Hippocampal formation (tissue), 2 donors: ENCODE measurements at regions not wholly inside any gene's neighbourhood (a gene's known extent, or its start where the extent isn't known, plus 50 kb on each side); places are given as distances from the start of the nearest gene placed in this dataset.
A peak's percentile ranks its signal among the peaks of the same experiment; 100 is the strongest.

Source experiments
- DNase-seq, 2 donors: peaks; one replicate each; lab custom pipeline; 2025; lab: John Stamatoyannopoulos, UW

DNA sequence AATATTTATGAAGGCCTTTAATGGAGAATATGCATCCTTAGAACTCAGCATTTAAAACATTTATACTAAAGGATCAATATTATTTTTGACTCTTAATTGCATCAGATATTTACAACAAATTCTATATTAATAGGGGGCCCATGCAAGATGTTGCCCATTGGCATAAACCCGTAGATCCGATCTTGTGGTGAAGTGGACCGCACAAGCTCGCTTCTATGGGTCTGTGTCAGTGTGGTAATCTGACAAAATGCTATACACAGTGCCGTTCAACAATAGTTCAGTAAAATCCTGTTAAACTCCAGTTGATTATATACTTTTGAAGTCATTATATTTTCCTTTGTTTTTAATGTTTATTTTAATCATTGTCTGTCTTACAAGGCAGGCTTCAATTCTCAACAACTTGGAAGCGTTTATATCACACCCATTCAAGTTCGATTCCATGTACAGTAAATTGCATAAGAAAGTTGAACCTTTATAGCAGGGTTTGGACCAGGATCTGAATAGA lies 809.2 kb downstream of the USP25 start:
- DNase-seq, result no peak

DNA sequence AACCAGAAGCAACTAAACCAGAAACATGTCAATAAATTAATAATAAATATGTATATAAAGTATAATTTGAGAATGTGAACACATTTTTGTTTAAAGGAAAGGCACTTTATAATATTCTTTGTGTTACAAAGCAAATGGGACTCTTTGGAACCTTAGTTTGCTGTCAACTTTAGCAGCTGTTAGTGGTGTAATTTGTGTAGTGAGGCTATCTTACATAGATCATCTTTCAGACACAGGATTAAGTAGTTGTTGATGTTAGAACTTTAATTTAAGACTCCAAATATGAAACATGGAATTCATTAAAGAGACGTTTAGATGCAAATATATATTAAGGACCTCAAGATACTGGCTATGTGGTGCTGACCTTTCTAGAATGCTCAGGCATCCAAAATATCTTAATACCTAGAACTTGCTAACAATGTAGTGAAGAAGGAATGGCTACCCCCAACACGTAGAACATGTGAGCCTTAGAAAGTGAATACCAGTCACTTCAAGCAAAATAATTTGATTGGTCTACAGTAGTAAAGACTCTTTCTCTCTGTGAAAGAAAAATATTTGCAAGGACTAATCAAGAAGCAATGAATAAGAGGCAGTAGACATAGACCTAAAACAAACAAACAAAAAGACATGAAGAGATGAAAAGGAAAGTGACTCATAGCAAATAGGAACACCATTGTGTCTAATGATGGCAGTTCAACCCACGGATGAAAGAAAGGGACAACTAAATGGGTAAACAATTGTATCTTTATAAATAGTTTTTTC lies 811.4 kb downstream of the USP25 start:
- no peak for DNase-seq

DNA sequence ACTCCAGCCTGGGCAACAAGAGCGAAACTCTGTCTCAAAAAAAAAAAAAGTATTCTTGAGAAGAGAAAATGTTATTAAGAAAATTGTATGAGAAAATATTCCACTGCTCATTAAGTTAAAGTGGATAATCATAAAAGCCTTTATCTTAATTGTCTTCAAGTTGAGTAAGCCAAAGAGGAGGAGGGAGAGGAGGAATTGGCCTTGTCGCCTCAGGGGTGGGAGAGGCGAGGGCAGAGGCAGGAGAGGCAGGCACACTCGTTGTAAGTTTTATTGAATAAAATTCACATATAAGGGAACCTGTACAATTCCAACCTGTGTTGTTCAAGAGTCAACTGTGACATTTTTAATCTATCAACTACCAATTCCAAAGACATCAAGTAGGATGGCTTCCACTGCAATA lies 820.3 kb downstream of the USP25 start:
- no peak for DNase-seq

DNA sequence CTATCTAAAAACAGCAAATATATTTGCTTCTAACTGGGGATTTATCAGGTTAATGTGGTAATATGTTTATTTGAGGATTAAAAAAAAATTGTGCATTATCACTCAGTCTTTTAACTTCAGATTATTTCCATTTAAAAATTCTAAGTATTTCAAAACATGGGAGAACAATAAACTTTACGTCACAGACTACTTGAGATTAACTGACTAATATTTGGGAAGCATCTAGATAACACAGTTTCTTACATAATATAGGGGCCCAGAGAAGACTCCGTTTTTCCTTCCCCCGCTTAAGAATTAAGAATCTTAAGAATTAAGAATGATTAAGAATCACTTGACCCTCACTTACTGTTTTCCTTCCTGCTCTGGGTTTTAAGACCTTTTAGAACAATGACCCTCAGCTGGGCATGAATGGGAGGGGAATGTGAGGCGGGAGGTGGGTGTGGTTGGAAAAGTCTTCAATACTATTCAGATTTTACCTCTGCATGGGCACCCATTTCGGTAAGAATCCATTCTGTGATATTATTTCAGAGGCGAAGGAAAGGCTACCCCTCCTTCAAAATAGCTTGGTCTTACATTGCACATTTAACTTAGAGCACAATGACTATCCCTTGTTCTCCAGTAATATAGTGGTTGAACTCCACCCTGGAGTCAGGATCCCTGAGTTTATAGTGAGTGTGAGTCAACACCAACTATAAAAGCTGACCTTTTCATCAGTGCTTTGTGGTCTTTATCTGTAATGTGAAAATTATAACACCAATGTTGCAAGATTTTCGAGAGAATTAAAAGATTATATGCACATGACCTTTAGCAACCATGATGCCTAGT lies 821.3 kb downstream of the USP25 start:
- DNase-seq, result no peak

DNA sequence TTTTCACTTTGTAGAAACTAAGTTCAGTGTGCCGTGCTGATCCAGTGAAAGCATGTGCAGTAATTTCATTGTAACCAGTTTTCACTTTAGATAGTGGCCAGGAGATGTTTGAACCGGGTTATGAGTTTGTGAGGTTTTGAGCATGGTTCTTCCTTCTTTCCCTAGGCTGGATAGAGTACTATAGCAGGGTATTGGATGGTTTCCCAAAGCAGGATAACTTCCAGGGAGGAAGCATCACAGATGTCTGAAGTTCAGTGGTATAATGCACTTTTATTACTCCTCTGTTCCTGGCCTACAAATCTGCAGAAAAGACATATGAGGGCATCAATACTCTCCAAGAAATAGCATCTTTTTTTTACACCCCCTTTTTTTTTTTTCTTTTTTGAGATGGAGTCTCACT lies 823.1 kb downstream of the USP25 start:
- no peak for DNase-seq

DNA sequence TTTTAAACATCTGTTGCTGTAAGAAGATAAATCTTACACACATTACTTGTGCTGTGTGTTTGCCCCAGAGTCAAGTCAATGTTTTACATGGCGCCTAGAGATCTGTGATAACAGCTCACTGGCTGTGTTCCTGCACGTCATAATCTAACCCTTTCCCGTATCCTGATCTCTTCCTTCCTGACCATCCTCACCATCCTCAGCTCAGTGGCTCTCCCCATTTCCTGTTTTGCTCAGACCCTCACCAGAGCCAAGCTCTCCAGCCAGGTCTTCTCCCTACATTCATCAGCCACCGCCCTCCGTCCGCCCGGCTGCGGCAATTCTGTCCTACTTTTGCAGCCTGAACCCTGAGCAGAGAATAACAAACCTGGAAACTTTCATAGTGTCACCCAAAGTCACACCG lies 824.7 kb downstream of the USP25 start:
- no peak for DNase-seq

DNA sequence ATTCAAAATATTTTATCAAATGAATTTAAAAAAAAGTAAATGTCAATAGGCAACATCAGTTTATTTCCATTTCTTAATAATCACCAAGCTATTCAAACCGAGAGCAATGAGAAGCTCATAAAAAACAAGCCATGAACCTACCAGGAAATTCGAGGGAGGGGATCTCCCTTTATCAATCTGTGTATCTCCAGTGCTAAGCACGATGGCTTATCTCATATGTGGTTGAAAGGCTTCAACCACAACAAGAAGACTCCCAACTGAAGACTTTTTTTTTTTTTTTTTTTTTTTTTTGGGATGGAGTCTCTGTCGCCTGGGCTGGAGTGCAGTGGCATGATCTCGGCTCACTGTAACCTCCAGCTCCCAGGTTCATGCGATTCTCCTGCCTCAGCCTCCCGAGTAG lies 833.3 kb downstream of the USP25 start:
- no peak for DNase-seq

DNA sequence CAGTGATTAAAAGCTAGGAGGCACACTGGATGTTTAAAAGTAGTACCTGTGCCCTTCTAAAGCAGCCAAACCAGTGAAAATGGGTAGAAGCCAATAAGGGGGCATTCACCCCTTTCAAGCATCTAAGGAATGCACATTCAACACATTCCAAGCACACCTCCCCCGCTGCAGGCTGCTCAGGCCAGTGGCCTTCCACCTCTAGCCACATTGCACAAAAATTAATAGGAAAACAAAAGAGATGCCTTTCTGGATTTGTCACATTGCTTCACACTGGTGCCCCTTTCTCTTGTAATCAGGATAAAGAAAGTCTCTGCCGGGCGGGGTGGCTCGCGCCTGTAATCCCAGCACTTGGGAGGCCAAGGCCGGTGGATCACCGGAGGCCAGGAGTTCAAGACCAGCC lies 834.0 kb downstream of the USP25 start:
- DNase-seq, result no peak

DNA sequence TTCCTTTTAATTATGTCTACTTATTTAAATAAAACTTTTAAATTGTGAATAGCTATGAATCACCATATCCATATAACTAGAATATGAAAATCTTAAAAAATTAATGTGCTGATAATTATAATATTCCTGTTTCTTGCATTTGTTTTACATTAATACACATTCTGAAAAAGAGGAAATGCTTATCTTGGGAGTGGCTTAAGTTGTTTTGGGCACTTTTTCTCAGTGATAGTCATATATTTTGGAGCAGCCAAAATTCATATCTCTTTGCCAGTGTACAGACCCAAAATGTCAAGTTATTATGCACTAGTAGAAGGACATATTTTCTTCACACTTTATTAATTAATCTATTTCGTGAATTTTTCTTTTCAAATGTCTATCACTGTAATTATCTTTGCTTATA lies 838.5 kb downstream of the USP25 start:
- no peak for DNase-seq

DNA sequence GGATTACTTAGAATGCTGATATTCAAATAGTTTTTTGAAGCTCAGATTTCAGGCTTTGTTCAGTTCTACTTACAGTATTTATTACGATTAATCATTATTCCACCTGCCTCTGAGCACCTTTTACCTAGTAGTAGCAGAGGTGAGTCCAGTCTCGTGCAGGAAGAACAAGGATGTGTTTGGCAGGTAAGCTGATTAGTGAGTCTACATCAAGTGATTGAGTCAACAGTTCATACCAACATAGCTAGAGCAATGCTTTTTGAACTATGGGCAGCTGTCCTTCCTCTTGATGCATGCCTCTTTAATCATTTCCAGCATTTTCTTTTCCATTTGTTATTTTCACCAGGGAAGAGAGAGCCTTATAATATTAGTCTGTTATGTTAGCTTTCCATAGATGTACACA lies 838.9 kb downstream of the USP25 start:
- no peak for DNase-seq

DNA sequence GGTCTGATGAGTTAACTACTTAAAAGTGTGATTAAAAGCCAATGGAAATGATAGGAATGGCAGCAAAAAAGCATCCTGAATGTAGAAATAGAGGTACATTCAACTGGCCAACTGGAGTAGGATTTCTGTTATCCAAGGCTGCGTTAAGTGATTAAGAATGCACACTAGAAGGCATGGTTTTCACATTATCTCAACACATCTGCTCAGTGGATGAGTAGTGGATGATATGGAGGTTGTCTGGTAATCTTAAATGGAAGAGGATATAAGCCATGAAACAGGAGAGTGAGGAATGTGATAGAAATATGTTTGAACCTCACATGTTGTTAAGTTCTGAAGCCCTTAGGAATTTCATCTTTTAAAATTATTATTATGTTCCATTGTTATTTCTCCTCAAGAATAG lies 839.9 kb downstream of the USP25 start:
- DNase-seq, result no peak

DNA sequence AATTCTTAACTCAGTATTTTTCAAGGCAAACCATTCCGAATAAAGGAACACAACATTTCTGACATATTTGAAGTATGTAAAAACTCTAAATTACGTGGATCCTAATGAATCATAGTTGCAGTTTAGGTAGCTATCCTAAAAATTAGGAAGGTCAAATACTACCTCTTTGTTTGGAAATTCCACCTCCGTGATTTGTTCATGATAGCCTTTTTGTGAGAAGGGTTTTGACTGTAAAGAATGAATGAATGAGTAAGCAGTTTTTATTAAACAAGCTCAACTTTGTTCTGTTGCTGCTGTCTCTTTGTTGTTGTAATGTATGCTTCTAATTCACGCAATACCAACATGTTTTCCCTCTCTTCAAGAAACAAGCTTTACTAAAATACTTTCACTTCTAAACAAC lies 840.4 kb downstream of the USP25 start:
- no peak for DNase-seq

DNA sequence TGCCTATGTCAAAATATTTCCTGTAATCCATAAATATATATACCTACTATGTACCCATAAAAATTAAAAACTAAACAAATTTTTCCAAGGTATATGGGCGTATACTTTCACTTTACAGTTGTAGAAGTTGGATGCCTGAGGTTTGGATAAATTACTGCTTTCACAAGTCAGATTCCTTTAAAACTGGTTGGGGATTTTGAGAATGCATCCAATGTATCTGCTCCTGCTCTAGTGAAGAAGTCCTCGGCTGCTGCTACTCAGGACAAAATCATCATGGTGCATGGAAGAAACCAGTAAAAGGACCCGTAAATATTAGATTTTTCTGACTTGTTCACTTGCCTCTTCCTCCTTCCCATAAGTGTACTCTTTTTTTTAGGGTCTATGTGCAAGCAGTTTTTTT lies 841.1 kb downstream of the USP25 start:
- no peak for DNase-seq

DNA sequence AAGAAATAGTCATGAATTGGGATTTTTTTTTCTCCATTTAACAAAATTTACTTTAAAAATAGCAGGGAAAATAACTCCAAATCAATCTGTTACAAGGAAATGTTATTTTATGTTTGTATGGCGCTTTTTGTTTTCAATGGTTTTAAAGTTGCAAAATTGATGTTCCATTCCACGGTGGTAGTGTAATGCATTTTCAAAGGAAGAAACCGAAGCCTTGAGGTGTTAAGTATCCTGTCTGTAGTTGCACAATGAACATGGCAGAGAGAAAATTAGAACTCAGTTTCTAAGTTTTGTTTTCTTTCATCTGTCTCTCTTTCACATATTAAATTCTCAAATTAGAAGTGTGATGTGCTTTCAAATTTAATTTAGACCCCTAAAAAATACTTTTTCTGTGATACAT lies 841.8 kb downstream of the USP25 start:
- DNase-seq, result no peak

DNA sequence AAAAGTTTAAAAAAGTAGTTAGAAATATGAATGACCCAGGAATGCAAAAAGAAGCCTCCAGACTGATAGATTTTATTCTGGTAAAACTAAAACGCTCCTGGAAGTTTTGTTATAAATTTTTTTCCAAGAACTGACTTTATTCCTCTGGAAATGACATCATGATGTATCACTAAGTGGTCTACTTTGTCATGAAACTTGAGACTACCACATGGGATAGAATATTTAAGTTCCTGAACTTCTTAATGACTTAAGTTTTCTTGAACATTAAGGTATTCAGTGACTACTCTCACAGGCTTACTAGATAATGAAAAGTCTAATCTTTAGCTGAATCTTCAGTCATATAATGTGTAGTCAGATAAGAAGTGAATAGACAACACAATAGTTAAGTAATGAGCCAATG lies 842.2 kb downstream of the USP25 start:
- no peak for DNase-seq

DNA sequence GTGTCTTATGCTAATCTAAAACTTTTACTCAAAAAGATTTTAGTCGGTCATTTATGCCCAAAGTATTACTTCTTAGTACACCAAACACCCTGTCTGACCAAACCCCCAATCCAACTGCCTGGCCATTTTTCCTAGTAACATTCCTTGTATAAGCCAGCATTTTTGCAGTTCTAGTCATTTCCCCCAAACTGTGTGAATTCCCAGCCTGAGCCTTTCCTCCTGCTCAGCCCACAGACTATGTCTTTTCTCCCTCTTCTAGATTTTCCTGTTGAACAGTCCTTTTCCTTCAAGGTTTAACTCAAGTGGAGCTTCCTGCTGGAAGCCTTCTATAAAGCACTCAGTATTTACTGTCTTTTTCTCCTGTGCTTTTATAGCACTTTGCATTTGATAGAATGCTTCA lies 843.8 kb downstream of the USP25 start:
- DNase-seq, result no peak

DNA sequence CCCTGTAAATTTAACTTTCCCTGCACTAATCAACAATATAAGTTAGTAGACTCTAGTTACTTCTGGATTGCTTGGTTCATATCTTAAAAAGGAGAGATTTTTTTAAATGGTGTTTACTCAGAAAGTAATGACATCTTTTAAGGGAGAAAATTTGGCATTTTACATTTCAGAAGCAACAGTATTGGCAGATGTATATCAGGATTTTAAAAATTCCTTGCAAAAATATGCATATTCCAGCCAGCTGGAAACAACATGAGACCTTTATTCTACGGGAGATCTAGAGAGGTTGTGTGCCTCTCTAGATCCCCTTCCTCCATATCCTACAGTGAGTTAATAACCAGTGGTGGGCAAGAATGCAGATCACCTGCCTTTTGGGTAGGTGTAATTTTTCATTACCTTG lies 848.2 kb downstream of the USP25 start:
- DNase-seq, result no peak

DNA sequence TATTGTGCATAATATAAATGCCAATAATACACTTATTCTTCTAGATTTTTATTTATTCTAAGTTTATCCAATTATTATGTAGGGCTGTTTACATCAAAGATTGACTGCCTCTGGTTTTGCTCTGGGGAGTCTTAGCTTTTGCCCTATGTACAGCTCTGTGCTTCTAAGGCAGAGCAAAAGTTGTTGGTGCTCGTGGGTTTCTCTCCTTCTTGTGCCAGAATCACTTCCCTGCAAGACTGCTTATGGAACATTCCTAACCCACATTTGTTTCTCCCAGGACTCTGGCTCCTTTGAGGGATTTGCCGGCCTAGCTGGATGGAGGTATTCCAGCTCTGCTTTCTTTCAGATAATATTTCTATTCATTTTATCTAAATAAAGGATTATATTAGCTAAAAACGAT lies 849.1 kb downstream of the USP25 start:
- no peak for DNase-seq

DNA sequence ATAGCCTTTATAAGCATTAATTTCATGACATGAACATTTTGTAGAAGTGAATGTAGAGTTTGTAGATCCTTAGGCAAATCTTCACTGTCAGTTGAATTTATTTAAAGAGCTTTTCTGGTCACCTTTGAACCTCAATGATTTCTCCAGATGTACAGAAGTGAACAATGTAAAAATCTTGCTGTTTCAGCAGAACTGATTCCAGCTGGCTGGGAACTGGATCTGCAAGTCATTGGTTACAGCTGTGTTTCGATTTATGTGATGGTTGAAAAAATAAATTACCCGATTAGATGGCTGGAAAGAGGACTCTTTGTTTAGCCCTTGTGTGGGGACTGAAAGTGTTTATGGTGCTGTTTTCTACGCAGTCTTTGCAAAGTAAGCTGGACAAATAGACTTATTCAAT lies 849.8 kb downstream of the USP25 start:
- DNase-seq, result peak in 1 of 2 donors; percentile 61

DNA sequence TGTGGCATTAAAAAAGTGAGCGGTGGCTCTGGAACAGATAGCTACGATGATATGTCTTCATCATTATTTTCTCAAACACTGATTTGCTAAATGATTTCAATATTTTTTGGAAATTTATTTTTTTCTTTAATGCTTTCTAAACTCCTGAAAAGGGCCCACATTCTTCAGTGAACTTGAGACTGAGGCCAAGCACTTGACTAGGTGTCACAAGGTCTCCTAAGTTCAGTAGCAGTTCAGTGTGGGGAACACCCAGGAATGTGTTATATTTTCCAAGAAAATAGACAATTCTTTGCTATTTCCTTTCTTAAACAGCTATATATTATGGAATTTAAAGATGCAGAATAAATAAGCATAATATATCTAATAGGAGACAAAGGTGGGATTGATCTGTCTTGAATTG lies 850.9 kb downstream of the USP25 start:
- DNase-seq, result no peak

DNA sequence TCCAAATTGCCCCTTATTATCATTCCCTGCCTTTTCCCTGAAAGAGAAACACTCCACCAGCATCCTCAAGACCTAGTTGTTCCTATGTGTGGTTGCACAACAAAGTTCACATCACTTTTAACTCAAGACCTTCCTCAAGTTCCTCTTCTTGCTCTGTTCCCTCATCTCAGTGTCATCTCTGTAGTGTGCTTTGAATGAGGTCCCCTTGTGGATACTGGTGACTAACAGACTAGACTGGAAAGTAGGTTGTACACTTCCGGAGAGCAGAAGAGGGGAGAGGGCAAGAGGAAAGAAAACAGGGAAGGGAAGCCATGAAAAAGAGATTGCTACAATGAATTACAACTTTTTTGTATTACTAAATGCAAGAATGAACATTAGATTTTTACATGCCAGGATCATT lies 853.8 kb downstream of the USP25 start:
- DNase-seq, result no peak

DNA sequence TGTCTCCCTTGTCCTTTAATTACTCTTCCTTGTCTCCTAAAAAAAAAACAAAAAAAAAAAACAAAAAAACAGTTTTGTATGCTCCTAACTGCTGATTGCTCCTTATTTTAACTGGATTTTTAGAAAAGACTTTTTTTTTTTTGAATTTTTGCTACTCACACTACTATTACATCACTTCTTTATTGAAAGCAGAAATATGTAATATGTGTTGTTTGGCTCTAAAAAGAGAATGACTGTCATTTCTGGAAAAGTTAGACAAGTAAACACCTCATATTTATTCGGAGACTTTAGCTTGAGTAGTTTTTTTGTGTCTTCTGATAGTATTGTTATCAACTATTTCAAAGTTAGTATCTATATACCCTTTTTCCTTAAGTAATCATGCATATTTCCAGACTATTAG lies 855.0 kb downstream of the USP25 start:
- DNase-seq, result no peak

DNA sequence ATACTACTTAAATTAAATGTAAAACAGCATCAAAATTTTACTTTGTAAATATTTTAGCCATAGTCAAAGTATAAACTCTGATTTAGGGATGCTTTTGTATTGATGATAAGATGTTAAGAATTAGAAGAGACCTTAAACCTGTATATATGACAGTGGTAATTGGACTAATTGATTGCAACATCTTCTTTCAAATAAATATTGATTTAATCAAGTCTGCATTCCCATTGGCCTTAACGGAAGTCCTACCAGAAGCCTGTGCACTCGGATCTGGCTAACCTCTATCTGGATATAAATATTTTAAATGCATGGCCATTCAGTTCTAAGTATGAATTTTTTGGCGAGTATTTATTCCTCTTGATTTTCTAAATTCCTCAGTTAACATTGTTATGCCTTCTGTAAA lies 856.1 kb downstream of the USP25 start:
- DNase-seq, result no peak
